GM18511 (cell line): ENCODE measurements at regions not wholly inside any gene's neighbourhood (a gene's known extent, or its start where the extent isn't known, plus 50 kb on each side); places are given as distances from the start of the nearest gene placed in this dataset.

Source experiments
- ATAC-seq: cut with Tn5 transposase; IDR thresholded peaks from one replicate; pipeline ENCODE4 v1.9.1; 2021; ENCODE audit warnings: mild to moderate bottlenecking, moderate library complexity; ENCODE audit not compliant: unreplicated experiment

DNA sequence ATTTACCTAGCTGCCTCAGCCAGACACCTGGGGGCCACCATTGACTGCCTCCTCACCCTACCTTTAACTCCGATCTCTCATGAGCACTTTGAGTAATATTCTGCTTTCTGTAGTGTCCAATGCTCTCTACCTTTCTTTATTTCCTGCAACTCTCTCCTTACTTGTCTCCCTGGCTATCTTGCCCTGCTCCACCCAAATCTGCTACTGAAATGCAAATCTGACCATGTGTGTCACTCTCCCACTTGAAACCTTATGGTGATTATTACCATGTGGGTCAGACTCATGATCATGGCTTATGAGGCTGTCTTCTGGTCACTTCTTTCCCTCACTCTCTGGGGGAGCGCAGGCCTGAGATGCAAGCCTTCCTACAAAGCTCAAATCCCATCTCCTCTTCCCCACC, 83.3 kb downstream of the INSIG2 start:
- ATAC-seq = no peak

DNA sequence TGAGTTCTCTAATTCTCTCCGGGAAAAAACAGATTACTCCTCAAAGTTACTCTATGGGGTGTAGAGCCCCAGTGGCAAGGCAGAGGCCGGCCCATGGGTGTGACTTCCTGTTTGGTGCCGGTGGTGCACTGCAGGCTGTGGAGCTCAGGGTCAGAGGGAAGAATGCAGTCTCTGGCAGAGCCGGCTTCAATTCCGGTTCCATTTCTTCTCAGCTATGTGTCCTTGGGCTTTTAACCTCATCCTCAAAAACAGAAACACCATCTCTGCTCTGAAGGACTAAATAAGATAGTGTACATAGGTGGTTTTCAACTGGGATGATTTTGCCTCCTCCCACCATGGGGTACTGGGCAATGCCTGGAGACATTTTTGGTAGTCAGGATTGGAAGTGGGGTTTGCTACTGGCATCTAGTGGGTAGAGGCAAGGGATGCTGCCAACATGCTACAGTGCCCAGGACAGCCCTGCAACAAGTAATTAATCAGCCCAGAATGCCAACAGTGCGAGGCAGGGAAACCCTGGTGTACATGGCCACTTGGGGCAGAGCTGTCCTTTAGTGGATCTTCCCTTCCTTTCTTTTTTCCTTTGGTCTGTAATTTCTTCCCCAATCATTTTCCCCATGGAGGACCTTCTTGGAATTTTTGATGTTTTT, 81.2 kb downstream of the INSIG2 start:
- ATAC-seq = peak; percentile 93

DNA sequence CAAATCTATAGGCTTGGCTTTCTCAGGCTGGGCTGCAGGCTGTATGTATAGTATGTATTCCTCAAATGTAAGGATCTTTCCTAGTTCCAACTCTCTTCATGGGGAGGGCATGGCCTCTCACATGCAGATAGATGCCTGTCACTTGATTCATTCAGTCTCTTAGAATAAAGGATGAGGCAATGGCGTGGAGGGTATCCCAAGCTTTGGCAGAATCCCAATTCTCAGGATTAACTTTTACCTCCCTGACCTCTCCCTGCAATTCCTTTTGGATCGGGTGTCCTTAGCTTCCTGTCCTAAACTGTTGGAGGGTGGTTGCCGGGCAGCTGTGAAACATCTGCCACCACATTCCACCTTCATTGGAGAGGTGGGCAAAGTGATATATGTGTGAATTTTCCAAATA, 80.3 kb downstream of the INSIG2 start:
- ATAC-seq = no peak

DNA sequence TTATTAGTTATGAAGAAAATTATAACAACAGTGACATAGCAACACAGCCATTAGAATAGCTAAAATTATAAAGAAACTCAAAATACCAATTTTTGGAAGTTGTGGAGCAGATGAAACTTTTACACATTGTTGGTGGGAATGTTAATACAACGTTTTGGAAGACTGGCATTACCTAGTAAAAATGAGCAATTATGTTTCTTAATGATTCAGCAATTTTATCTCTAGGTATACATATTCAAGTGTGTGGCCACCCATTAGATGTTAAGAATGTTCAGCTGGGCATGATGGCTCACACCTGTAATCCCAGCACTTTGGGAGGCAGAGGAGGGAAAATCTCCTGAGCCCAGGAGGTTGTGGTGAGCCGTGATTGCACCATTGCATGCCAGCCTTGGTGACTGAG, 78.8 kb downstream of the INSIG2 start:
- ATAC-seq = no peak

DNA sequence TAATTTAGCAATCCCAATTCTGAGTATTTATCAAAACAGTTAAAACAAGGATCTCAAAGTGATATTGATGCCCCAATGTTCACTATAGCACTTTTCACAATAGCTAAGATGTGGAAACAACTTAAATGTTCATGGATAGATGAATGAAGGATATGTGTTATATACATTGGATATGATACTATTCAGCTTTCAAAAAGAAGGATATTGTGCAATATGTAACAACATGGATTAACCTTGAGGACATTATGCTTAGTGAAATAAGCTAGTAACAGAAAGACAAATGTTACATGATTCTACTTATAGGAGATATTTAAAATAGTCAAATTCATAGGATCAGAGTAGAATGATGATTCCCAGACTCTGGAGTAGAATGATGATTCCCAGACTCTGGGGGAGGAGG, 78.0 kb downstream of the INSIG2 start:
- no peak for ATAC-seq

DNA sequence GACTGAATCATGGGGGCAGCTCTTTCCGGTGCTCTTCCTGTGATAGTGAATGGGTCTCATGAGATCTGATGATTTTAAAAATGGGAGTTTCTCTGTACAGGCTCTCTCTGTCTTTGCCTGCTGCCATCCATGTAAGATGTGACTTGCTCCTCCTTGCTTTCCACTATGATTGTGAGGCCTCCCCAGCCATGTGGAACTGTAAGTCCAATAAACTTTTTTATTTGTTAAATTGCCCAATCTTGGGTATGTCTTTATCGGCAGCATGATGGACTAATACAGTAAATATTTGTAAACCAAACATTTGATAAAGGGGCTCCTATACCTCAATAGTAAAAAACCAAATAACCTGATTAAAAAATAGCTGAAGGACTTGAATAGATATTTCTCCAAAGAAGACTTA, 77.3 kb downstream of the INSIG2 start:
- no peak for ATAC-seq
